ENCODE measurements at regions not wholly inside any gene's neighbourhood (a gene's known extent, or its start where the extent isn't known, plus 50 kb on each side); places are given as distances from the start of the nearest gene placed in this dataset.

- Histone ChIP-seq H4K91ac (replicated peaks; ENCODE audit: insufficient read length, low read length) (no peak overlapping the region), H3K4ac (replicated peaks; ENCODE audit: insufficient read length, low read depth, low read length) (no peak overlapping the region), H3K4me1 (replicated peaks in 1 of 4; ENCODE audit: control insufficient read depth in 3 of 4, insufficient read depth in 4 of 4, low read length in 3 of 4) (peaks cover 0 to 2% (median 0%) of the 10 kb centered on the region in 4 experiments; a peak in 1 of 7 replicates), H3K4me3 (ENCODE audit: extremely low read depth in 1 of 4, insufficient read depth in 2 of 4, low read depth in 3 of 4, low read length in 4 of 4) (no peak overlapping the region), H4K8ac (ENCODE audit: extremely low read depth, insufficient read depth, low read length) (no peak overlapping the region), H2BK5ac (ENCODE audit: low read depth, low read length) (no peak overlapping the region), H3K36me3 (ENCODE audit: control insufficient read depth in 2 of 4, insufficient read depth in 4 of 4, low read length in 3 of 4) (no peaks in the 10 kb centered on the region; a peak in 1 of 8 replicates), H3K27me3 (replicated peaks in 1 of 4; ENCODE audit: control insufficient read depth in 3 of 4, extremely low read depth in 1 of 4, insufficient read depth in 3 of 4, low read length in 3 of 4) (no peaks in the 10 kb centered on the region; a peak in 1 of 7 replicates), H3K23me2 (ENCODE audit: low read depth, low read length) (no peaks in the 10 kb centered on the region), H3K56ac (replicated peaks; ENCODE audit: insufficient read length, low read depth, low read length) (no peak overlapping the region), H3K79me2 (ENCODE audit: control insufficient read depth in 1 of 2, insufficient read depth in 2 of 2, low read length in 2 of 2) (no peaks in the 10 kb centered on the region), H3K27ac (ENCODE audit: low read depth, low read length) (no peak overlapping the region), H3K23ac (ENCODE audit: insufficient read length) (no peak overlapping the region), H3K14ac (ENCODE audit: insufficient read length) (no peak overlapping the region), H2BK12ac (ENCODE audit: low read depth, low read length) (no peak overlapping the region), H3K18ac (ENCODE audit: extremely low read depth, low read length) (no peak overlapping the region), H2AFZ (ENCODE audit: low read length) (no peak overlapping the region), H3K9ac (replicated peaks in 1 of 4; ENCODE audit: extremely low read depth in 1 of 4, low read depth in 3 of 4, low read length in 3 of 4) (no peak overlapping the region), H2BK20ac (ENCODE audit: low read length) (no peak overlapping the region), H3K9me3 (ENCODE audit: insufficient read depth in 2 of 2, low read depth in 1 of 2, low read length in 1 of 2) (peaks cover 6 to 7% of the 10 kb centered on the region in 2 experiments; a peak in 2 of 4 replicates), H3K4me2 (ENCODE audit: insufficient read depth in 1 of 2, low read depth in 2 of 2, low read length in 2 of 2) (no peak overlapping the region), H2BK15ac (ENCODE audit: low read length) (no peak overlapping the region), H4K5ac (ENCODE audit: insufficient read length, low read depth, low read length) (no peak overlapping the region), H2BK120ac (replicated peaks; ENCODE audit: low read depth, low read length) (no peak overlapping the region), H2AK5ac (ENCODE audit: low read depth, low read length) (no peak overlapping the region), H3K79me1 (ENCODE audit: low read depth, low read length) (no peaks in the 10 kb centered on the region), H4K20me1 (replicated peaks in 1 of 2; ENCODE audit: control insufficient read depth in 1 of 2, insufficient read depth in 2 of 2, low read length in 2 of 2) (no peaks in the 10 kb centered on the region)
- CTCF ChIA-PET (ENCODE audit: partially characterized antibody), result interaction anchor here (1.7 to 3.2 kb wide), 3 partner anchors 9 to 163 kb away, joined by 4 to 14 read pairs (median 6); no protein-coding TSS in a partner anchor
- no peak for FAIRE-seq
- no peak for DNase-seq (ENCODE audit: low read depth in 1 of 2, low spot score in 2 of 2)
- 88% methylated on average over 1 of the region's 1 CpG; no CpG with 5 or more reads in 1 of the 2 experiments for WGBS, 2 experiments (ENCODE audit: extremely low coverage in 1 of 2, insufficient coverage in 1 of 2, insufficient read length in 1 of 2, insufficient replicate concordance in 2 of 2, low coverage in 1 of 2, low lambda C conversion rate in 2 of 2, missing lambda C conversion rate in 1 of 2)
- POLR2A ChIA-PET (ENCODE audit: partially characterized antibody), result no interaction called here
- TF ChIP-seq JUND (IDR thresholded peaks at IDR 0.05; ENCODE audit: low read length), result no peak
- TF ChIP-seq, protein P1, sequence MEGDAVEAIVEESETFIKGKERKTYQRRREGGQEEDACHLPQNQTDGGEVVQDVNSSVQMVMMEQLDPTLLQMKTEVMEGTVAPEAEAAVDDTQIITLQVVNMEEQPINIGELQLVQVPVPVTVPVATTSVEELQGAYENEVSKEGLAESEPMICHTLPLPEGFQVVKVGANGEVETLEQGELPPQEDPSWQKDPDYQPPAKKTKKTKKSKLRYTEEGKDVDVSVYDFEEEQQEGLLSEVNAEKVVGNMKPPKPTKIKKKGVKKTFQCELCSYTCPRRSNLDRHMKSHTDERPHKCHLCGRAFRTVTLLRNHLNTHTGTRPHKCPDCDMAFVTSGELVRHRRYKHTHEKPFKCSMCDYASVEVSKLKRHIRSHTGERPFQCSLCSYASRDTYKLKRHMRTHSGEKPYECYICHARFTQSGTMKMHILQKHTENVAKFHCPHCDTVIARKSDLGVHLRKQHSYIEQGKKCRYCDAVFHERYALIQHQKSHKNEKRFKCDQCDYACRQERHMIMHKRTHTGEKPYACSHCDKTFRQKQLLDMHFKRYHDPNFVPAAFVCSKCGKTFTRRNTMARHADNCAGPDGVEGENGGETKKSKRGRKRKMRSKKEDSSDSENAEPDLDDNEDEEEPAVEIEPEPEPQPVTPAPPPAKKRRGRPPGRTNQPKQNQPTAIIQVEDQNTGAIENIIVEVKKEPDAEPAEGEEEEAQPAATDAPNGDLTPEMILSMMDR (IDR thresholded peaks at IDR 0.05; ENCODE audit: control extremely low read depth in 1 of 3, insufficient read depth in 1 of 3, low read depth in 1 of 3, low read length in 3 of 3), result no peak
- no peak for TF ChIP-seq KDM4A (IDR thresholded peaks at IDR 0.05; ENCODE audit: low read depth, low read length, severe bottlenecking)
- TF ChIP-seq CREB1 (IDR thresholded peaks at IDR 0.05), result no peak
- TF ChIP-seq SP1 (IDR thresholded peaks at IDR 0.05; ENCODE audit: low read depth, low read length), result no peak
- no peak for TF ChIP-seq HDAC2 (IDR thresholded peaks at IDR 0.05; ENCODE audit: borderline replicate concordance in 1 of 2, low read depth in 2 of 2, low read length in 2 of 2)
- no peak for TF ChIP-seq CEBPB (IDR thresholded peaks at IDR 0.05; ENCODE audit: low read depth, low read length)
- no peak for TF ChIP-seq TEAD4 (IDR thresholded peaks at IDR 0.05; ENCODE audit: low read depth, low read length)
- no peak for TF ChIP-seq BCL11A (IDR thresholded peaks at IDR 0.05; ENCODE audit: low read depth in 2 of 2, low read length in 2 of 2)
- no peak for TF ChIP-seq CHD2 (IDR thresholded peaks at IDR 0.05; ENCODE audit: low read length)
- TF ChIP-seq, protein P2, sequence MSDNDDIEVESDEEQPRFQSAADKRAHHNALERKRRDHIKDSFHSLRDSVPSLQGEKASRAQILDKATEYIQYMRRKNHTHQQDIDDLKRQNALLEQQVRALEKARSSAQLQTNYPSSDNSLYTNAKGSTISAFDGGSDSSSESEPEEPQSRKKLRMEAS (IDR thresholded peaks at IDR 0.05), result no peak
These were observed 184.1 kb upstream of the HES1 start for GRCh38 chr3:193951859-193952258.

Data from H1 (cell line).